Panc1 (cell line): ENCODE measurements at regions not wholly inside any gene's neighbourhood (a gene's known extent, or its start where the extent isn't known, plus 50 kb on each side); places are given as distances from the start of the nearest gene placed in this dataset.

Experiments
- ATAC-seq: fragments of 200-7000 bp; cut with Tn5 transposase; 2 replicates; pipeline ENCODE4 v1.9.1; 2020; ENCODE audit warnings: mild to moderate bottlenecking, moderate library complexity
- BruUV-seq: library from RNA; stranded (reverse); fragments of 400-500 nt; replicated peaks from 2 replicates; lab custom pipeline; 2021; lab: Mats Ljungman, UMichigan
- CTCF ChIA-PET: fragments of 300-600 bp; sonication (Branson Sonifier 250); formaldehyde crosslinking; loops from one replicate; lab custom pipeline; 2022; ENCODE audit warnings: antibody characterized with exemption; lab: Charles Lee
- POLR2A ChIA-PET: fragments of 300-600 bp; sonication (Branson Sonifier 250); formaldehyde crosslinking; loops from one replicate; lab custom pipeline; 2022; ENCODE audit warnings: antibody characterized with exemption; lab: Charles Lee
- DNase-seq: peaks from one replicate; pipeline ENCODE4 v3.0.0-alpha.2; 2010; ENCODE audit warnings: low read depth, low spot score
- H3K27ac ChIP-seq: 2 replicates; pipeline ENCODE4 v1.5.1; 2011; ENCODE audit warnings: mild to moderate bottlenecking, low read length, inconsistent platforms
- H3K27me3 ChIP-seq: fragments of 200-500 bp; sonication (Bioruptor generic); 2 replicates; pipeline ENCODE4 v1.6.0; 2014; ENCODE audit warnings: low read length, inconsistent platforms; ENCODE audit not compliant: control insufficient read depth, insufficient read depth
- H3K36me3 ChIP-seq: fragments of 200-500 bp; sonication (Bioruptor generic); 2 replicates; pipeline ENCODE4 v1.5.1; 2014; ENCODE audit warnings: inconsistent platforms, mild to moderate bottlenecking, low read length, moderate library complexity; ENCODE audit not compliant: control insufficient read depth, insufficient read depth
- H3K4me1 ChIP-seq: 2 replicates; pipeline ENCODE4 v1.5.1; 2011; ENCODE audit warnings: inconsistent platforms, mild to moderate bottlenecking, low read length, moderate library complexity; ENCODE audit not compliant: control insufficient read depth, insufficient read depth
- H3K4me3 ChIP-seq, 2 experiments: 2 replicates each; pipeline ENCODE4 v1.5.1; 2011 to 2012; ENCODE audit warnings: low read depth in 2 of 2, low read length in 2 of 2, mild to moderate bottlenecking in 2 of 2, inconsistent platforms in 1 of 2, moderate library complexity in 1 of 2
- H3K9me3 ChIP-seq: fragments of 200-500 bp; sonication (Bioruptor generic); 2 replicates; pipeline ENCODE4 v1.5.1; 2014; ENCODE audit warnings: low read depth, mild to moderate bottlenecking, inconsistent platforms, low read length, moderate library complexity; ENCODE audit not compliant: control insufficient read depth, insufficient read depth
- POLR2AphosphoS5 ChIP-seq: IDR thresholded peaks from 2 replicates; pipeline ENCODE4 v1.6.1; 2012; ENCODE audit warnings: mild to moderate bottlenecking, low read depth, low read length, moderate library complexity
- SIN3A ChIP-seq: IDR thresholded peaks from 2 replicates; pipeline ENCODE4 v1.6.1; 2012; ENCODE audit warnings: low read depth, mild to moderate bottlenecking, low read length, moderate library complexity, borderline replicate concordance; ENCODE audit not compliant: insufficient read depth
- TCF7L2 ChIP-seq: IDR thresholded peaks from 2 replicates; pipeline ENCODE4 v1.6.1; 2011; ENCODE audit warnings: mild to moderate bottlenecking, low read depth, low read length, inconsistent platforms
- in situ Hi-C: cut with HindIII; loops from 2 replicates; pipeline ENCODE4 v1.10.0; 2016; ENCODE audit warnings: low sequenced_read_pairs, low pct_unique_long_range_greater_than_20kb
- intact Hi-C: fragments of 100-400 bp; cut with micrococcal nuclease; formaldehyde crosslinking; loops from one replicate; pipeline ENCODE4 v1.10.0; 2022; ENCODE audit not compliant: unreplicated experiment
- TF ChIP-seq, protein P1 (sequence below), 2 experiments: IDR thresholded peaks; 2 replicates each; pipeline ENCODE4 v1.6.1; 2011 to 2012; ENCODE audit warnings: low read depth in 2 of 2, control low read depth in 1 of 2, low read length in 1 of 2, mild to moderate bottlenecking in 1 of 2, moderate library complexity in 1 of 2; ENCODE audit not compliant: insufficient read depth in 1 of 2
- TF ChIP-seq, protein P2 (sequence below): fragments of 450-650 bp; IDR thresholded peaks from 2 replicates; pipeline ENCODE4 v1.5.1; 2017; ENCODE audit warnings: mild to moderate bottlenecking

DNA sequence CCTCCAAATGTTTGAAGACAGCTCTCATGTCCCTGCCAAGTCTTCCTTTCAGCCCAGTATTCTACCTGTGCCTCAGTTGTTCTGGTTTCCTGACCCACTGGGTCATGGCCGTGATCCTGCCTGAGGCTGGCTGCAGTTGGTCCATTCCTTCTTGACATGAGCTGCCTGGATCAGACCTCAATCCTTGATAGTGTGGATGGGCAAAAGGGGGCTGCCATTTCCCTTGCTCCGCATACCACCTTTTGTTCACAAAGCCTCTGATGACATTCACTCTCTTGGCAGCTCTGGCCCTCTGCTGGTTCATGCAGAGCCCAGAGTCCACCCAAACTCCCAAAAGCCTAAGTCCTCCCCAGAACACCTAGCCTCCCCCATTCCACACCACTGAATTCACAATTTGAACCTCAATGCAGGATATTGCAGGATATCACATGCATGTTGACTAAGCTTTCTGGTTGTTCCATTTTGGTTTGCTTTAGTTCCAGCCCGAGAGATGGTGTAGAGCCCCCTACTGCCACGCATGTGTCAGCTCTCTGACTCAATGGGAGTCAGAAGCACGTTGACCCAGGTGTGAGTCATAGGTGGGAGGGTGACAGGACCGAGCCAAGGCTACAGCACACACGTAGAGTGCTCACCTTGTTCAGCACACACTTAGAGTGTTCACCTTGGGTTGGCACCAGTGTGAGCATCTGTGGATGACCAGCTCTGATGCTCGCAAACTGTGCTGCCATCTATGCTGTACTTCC, 137.2 kb downstream of the MTX3 start:
- H3K9me3 ChIP-seq: no peaks in the 10 kb centered on the region
- BruUV-seq: no TSS peak
- no peak overlapping the region for H3K27ac ChIP-seq
- no peaks in the 10 kb centered on the region for H3K4me1 ChIP-seq
- in situ Hi-C loops (no loop called here), intact Hi-C loops (loop anchor here (10.0 kb wide), 2 partner anchors 149 to 829 kb away; no protein-coding TSS in a partner anchor)
- ChIA-PET POLR2A (interaction anchor here (0.6 kb wide), 1 partner anchor 66 kb away, joined by 6 read pairs; no protein-coding TSS in a partner anchor), CTCF (no interaction called here)
- TF ChIP-seq TCF7L2 (no peak), SIN3A (no peak), POLR2AphosphoS5 (no peak)
- TF ChIP-seq, protein P1, sequence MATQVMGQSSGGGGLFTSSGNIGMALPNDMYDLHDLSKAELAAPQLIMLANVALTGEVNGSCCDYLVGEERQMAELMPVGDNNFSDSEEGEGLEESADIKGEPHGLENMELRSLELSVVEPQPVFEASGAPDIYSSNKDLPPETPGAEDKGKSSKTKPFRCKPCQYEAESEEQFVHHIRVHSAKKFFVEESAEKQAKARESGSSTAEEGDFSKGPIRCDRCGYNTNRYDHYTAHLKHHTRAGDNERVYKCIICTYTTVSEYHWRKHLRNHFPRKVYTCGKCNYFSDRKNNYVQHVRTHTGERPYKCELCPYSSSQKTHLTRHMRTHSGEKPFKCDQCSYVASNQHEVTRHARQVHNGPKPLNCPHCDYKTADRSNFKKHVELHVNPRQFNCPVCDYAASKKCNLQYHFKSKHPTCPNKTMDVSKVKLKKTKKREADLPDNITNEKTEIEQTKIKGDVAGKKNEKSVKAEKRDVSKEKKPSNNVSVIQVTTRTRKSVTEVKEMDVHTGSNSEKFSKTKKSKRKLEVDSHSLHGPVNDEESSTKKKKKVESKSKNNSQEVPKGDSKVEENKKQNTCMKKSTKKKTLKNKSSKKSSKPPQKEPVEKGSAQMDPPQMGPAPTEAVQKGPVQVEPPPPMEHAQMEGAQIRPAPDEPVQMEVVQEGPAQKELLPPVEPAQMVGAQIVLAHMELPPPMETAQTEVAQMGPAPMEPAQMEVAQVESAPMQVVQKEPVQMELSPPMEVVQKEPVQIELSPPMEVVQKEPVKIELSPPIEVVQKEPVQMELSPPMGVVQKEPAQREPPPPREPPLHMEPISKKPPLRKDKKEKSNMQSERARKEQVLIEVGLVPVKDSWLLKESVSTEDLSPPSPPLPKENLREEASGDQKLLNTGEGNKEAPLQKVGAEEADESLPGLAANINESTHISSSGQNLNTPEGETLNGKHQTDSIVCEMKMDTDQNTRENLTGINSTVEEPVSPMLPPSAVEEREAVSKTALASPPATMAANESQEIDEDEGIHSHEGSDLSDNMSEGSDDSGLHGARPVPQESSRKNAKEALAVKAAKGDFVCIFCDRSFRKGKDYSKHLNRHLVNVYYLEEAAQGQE (IDR thresholded peaks at IDR 0.05; ENCODE audit: insufficient read depth in 1 of 2, low read depth in 2 of 2, low read length in 1 of 2): no peak
- TF ChIP-seq, protein P2, sequence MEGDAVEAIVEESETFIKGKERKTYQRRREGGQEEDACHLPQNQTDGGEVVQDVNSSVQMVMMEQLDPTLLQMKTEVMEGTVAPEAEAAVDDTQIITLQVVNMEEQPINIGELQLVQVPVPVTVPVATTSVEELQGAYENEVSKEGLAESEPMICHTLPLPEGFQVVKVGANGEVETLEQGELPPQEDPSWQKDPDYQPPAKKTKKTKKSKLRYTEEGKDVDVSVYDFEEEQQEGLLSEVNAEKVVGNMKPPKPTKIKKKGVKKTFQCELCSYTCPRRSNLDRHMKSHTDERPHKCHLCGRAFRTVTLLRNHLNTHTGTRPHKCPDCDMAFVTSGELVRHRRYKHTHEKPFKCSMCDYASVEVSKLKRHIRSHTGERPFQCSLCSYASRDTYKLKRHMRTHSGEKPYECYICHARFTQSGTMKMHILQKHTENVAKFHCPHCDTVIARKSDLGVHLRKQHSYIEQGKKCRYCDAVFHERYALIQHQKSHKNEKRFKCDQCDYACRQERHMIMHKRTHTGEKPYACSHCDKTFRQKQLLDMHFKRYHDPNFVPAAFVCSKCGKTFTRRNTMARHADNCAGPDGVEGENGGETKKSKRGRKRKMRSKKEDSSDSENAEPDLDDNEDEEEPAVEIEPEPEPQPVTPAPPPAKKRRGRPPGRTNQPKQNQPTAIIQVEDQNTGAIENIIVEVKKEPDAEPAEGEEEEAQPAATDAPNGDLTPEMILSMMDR: no peak
- ATAC-seq: no peak
- peaks cover 12% of the 10 kb centered on the region for H3K27me3 ChIP-seq
- no peaks in the 10 kb centered on the region for H3K36me3 ChIP-seq
- DNase-seq: no peak
- no peak overlapping the region for H3K4me3 ChIP-seq

DNA sequence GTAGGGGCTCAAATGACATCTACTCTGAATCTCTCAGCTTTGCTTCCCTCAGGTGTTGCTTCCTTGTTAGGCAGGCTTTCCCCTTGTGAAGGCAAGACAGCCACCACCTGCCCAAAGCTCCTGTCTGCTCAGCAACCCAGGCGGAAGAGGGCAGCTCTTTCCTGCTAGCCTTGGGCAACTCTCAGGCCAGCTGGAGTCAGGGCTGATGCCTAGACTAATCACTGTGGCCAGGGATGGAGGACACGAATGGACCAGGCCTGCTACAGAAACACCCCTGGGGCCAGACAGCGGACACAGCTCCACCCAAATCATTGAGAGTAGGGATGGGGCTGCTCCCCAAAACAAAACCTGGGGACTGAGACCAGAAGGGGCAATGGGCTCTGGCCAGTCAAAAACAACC, 138.0 kb downstream of the MTX3 start:
- POLR2A ChIA-PET: interaction anchor here (0.6 to 0.7 kb wide), 2 partner anchors 11 to 65 kb away, joined by 3 to 6 read pairs; no protein-coding TSS in a partner anchor
- BruUV-seq: no TSS peak
- in situ Hi-C loops: no loop called here

More for the DNA sequence above, 138.0 kb downstream of the MTX3 start:
- Histone ChIP-seq H3K9me3 (no peaks in the 10 kb centered on the region), H3K36me3 (no peaks in the 10 kb centered on the region), H3K4me3 (no peak overlapping the region), H3K27me3 (peaks cover 12% of the 10 kb centered on the region), H3K27ac (no peak overlapping the region), H3K4me1 (no peaks in the 10 kb centered on the region)
- ATAC-seq: no peak
- TF ChIP-seq POLR2AphosphoS5 (no peak), SIN3A (no peak), TCF7L2 (no peak)
- TF ChIP-seq, protein P2: no peak
- TF ChIP-seq, protein P1 (IDR thresholded peaks at IDR 0.05; ENCODE audit: insufficient read depth in 1 of 2, low read depth in 2 of 2, low read length in 1 of 2): no peak
- no peak for DNase-seq
- intact Hi-C loops: loop anchor here (10.0 kb wide), 2 partner anchors 148 to 828 kb away; no protein-coding TSS in a partner anchor
- CTCF ChIA-PET: no interaction called here
